ENCODE measurements at regions not wholly inside any gene's neighbourhood (a gene's known extent, or its start where the extent isn't known, plus 50 kb on each side); places are given as distances from the start of the nearest gene placed in this dataset.

DNA sequence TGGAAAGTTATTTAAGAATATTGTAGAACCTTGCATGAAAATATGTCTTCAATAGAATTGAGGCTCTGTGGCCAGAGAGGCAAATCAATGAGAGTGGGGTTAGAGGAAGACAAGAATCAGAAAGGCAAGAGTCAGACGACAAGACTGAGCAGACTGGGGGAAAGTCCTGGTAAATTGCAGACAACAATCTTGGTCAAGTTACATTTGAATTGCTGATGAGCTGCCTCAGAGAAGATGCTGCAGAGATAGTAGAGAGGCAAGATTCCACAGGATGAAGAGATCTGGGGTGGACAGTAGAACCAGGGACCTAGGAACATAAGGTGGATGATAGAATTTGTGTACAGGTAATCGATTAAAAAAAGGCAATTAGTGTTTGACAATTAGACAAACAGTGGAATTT lies 133.8 kb downstream of the RXFP2 start:
- POLR2A ChIA-PET (ENCODE audit: unreplicated experiment): no interaction called here
- H2AFZ ChIP-seq (replicated peaks; ENCODE audit: low read length, poor library complexity): no peak overlapping the region
- no peak overlapping the region for H4K8ac ChIP-seq (ENCODE audit: low read depth in 2 of 2, low read length in 2 of 2)
- H3K9me3 ChIP-seq (ENCODE audit: control insufficient read depth, insufficient read depth, low read length): no peaks in the 10 kb centered on the region
- no peak overlapping the region for H2BK120ac ChIP-seq (ENCODE audit: low read depth, low read length)
- H3K36me3 ChIP-seq (ENCODE audit: control insufficient read depth, insufficient read depth, low read length): no peaks in the 10 kb centered on the region
- no peak overlapping the region for H3K14ac ChIP-seq (replicated peaks; ENCODE audit: low read depth, low read length)
- WGBS, 2 experiments (ENCODE audit: extremely low coverage in 2 of 2, insufficient read length in 1 of 2): 83% methylated on average over 1 of the region's 2 CpGs; no CpG with 5 or more reads in 1 of the 2 experiments
- no TSS peak for BruUV-seq (replicated peaks)
- H4K20me1 ChIP-seq (ENCODE audit: insufficient read depth, low read length): no peaks in the 10 kb centered on the region
- peaks cover 2% of the 10 kb centered on the region for H3K27me3 ChIP-seq (ENCODE audit: control insufficient read depth, insufficient read depth, low read length)
- H4K5ac ChIP-seq (ENCODE audit: low read depth, low read length): no peak overlapping the region
- no peak overlapping the region for H3K4me2 ChIP-seq (ENCODE audit: low read depth, low read length)
- DNase-seq: no peak
- H2AK5ac ChIP-seq (ENCODE audit: low read depth, low read length): no peak overlapping the region
- CTCF ChIA-PET: no interaction called here
- TF ChIP-seq SMC3 (IDR thresholded peaks at IDR 0.05; ENCODE audit: low read depth, low read length) (no peak), RFX5 (IDR thresholded peaks at IDR 0.05; ENCODE audit: low read depth, low read length) (no peak), NFE2L2 (IDR thresholded peaks at IDR 0.05; ENCODE audit: low read depth, low read length) (no peak)
- H2BK20ac ChIP-seq (ENCODE audit: low read depth, low read length): no peak overlapping the region
- H2BK15ac ChIP-seq (ENCODE audit: low read depth, low read length): no peak overlapping the region
- dilution Hi-C loops (cut with HindIII; ENCODE audit: low sequenced_read_pairs, unreplicated experiment): no loop called here
- no peaks in the 10 kb centered on the region for H3K9me1 ChIP-seq (ENCODE audit: insufficient read depth, low read length)
- H3K9ac ChIP-seq (ENCODE audit: low read depth, low read length): no peak overlapping the region
- H3K4ac ChIP-seq (ENCODE audit: low read depth, low read length): no peak overlapping the region
- H3K79me1 ChIP-seq (ENCODE audit: low read depth in 1 of 2, low read length in 2 of 2): no peaks in the 10 kb centered on the region
- in situ Hi-C loops (cut with MboI; ENCODE audit: low sequenced_read_pairs): no loop called here
- H3K4me1 ChIP-seq (ENCODE audit: control insufficient read depth, insufficient read depth, low read length): no peaks in the 10 kb centered on the region
- intact Hi-C loops (cut with micrococcal nuclease): no loop called here
- no peak overlapping the region for H3K18ac ChIP-seq (ENCODE audit: low read depth, low read length)
- H2BK5ac ChIP-seq (ENCODE audit: low read depth, low read length, poor library complexity, severe bottlenecking): no peak overlapping the region
- no peak for ATAC-seq (ENCODE audit: low read depth)
- H3K4me3 ChIP-seq (ENCODE audit: insufficient read depth, low read depth, low read length): no peak overlapping the region
- no peak overlapping the region for H3K23ac ChIP-seq (ENCODE audit: low read depth, low read length)
- H4K91ac ChIP-seq (ENCODE audit: insufficient read depth, low read depth, low read length): no peak overlapping the region
- H3K56ac ChIP-seq (ENCODE audit: extremely low read depth, insufficient read depth, low read length): no peak overlapping the region
- H2AK9ac ChIP-seq (replicated peaks; ENCODE audit: low read depth, low read length, poor library complexity): no peak overlapping the region
- no peak overlapping the region for H3K27ac ChIP-seq (ENCODE audit: insufficient read depth, low read length)
